Fibroblast of lung (primary cell): ENCODE measurements at regions not wholly inside any gene's neighbourhood (a gene's known extent, or its start where the extent isn't known, plus 50 kb on each side); places are given as distances from the start of the nearest gene placed in this dataset.

Source experiments
- DNase-seq, 2 donors: peaks; one replicate each; pipeline versions ENCODE4 v3.0.0 to v3.0.0-alpha.2; 2010; ENCODE audit warnings: low read depth in 2 of 2
- H2AFZ ChIP-seq: 2 replicates; pipeline ENCODE4 v1.5.1; 2012; ENCODE audit warnings: low read length, control low read depth, inconsistent platforms
- H3K27ac ChIP-seq: 2 replicates; pipeline ENCODE4 v1.5.1; 2011; ENCODE audit warnings: low read length, control low read depth; ENCODE audit not compliant: insufficient read depth
- H3K27me3 ChIP-seq: 2 replicates; pipeline ENCODE4 v1.5.1; 2011; ENCODE audit warnings: mild to moderate bottlenecking, low read length; ENCODE audit not compliant: control insufficient read depth, insufficient read depth
- H3K36me3 ChIP-seq: 2 replicates; pipeline ENCODE4 v1.5.1; 2011; ENCODE audit warnings: low read length; ENCODE audit not compliant: control insufficient read depth, insufficient read depth
- H3K4me1 ChIP-seq: 2 replicates; pipeline ENCODE4 v1.5.1; 2011; ENCODE audit warnings: low read length; ENCODE audit not compliant: control insufficient read depth, insufficient read depth; ENCODE audit errors: extremely low read depth
- H3K4me2 ChIP-seq: 2 replicates; pipeline ENCODE4 v1.5.1; 2011; ENCODE audit warnings: low read length, control low read depth; ENCODE audit not compliant: insufficient read depth; ENCODE audit errors: extremely low read depth
- H3K4me3 ChIP-seq, 4 experiments: fragments of 200-600 bp in 1 of 4; sonication (generic) in 1 of 4; replicated peaks in 1 of 4; 2 replicates each; pipeline ENCODE4 v1.5.1; 2011 to 2016; ENCODE audit warnings: low read length in 4 of 4, low read depth in 3 of 4, mild to moderate bottlenecking in 3 of 4, control low read depth in 2 of 4, inconsistent platforms in 1 of 4, mixed read lengths in 1 of 4; ENCODE audit not compliant: insufficient read depth in 1 of 4; ENCODE audit errors: control extremely low read depth in 1 of 4
- H3K79me2 ChIP-seq: 2 replicates; pipeline ENCODE4 v1.5.1; 2012; ENCODE audit warnings: mild to moderate bottlenecking, low read length, inconsistent platforms; ENCODE audit not compliant: control insufficient read depth, insufficient read depth
- H3K9ac ChIP-seq: 2 replicates; pipeline ENCODE4 v1.5.1; 2011; ENCODE audit warnings: mild to moderate bottlenecking, low read length, control low read depth; ENCODE audit not compliant: insufficient read depth
- H3K9me3 ChIP-seq: 2 replicates; pipeline ENCODE4 v1.5.1; 2012; ENCODE audit warnings: low read depth, low read length; ENCODE audit not compliant: control insufficient read depth, insufficient read depth
- H4K20me1 ChIP-seq: 2 replicates; pipeline ENCODE4 v1.5.1; 2011; ENCODE audit warnings: low read length; ENCODE audit not compliant: control insufficient read depth, insufficient read depth; ENCODE audit errors: extremely low read depth
- EZH2 ChIP-seq: IDR thresholded peaks from 2 replicates; pipeline ENCODE4 v1.5.1; 2012; ENCODE audit warnings: low read length, control low read depth, mild to moderate bottlenecking; ENCODE audit errors: missing control alignments
- TF ChIP-seq, protein P1 (sequence below), 2 donors: IDR thresholded peaks in 1 of 2; conservative IDR thresholded peaks in 1 of 2; 1 replicate in 1 of 2; 2 replicates in 1 of 2; pipeline ENCODE4 v1.5.1; 2011 to 2012; ENCODE audit warnings: low read length in 2 of 2, control low read depth in 1 of 2, inconsistent platforms in 1 of 2, low read depth in 1 of 2, mild to moderate bottlenecking in 1 of 2

DNA sequence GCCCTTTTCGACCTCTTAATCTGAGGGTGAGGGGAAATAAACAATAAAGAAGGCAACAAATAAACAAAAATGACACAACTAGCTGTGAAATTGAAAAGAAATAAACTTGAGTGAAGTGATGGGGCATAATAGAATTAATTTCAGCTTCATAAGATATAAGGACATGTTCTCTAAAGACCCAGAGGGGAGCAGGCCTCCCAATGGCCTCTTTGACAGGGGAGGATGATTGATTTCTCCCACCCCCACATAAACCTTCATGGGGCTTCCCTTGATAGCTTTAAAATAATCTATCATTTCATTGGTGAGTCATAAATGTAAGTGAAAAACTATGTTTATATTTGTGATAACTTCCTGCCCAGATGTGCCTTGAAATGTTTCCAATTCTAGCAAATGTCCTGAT, 226.3 kb upstream of the RAG2 start:
- no peak overlapping the region for H3K4me3 ChIP-seq
- H3K9me3 ChIP-seq, result no peaks in the 10 kb centered on the region
- H3K9ac ChIP-seq, result no peak overlapping the region
- no peak overlapping the region for H2AFZ ChIP-seq
- H3K4me1 ChIP-seq, result no peaks in the 10 kb centered on the region
- TF ChIP-seq, protein P1, sequence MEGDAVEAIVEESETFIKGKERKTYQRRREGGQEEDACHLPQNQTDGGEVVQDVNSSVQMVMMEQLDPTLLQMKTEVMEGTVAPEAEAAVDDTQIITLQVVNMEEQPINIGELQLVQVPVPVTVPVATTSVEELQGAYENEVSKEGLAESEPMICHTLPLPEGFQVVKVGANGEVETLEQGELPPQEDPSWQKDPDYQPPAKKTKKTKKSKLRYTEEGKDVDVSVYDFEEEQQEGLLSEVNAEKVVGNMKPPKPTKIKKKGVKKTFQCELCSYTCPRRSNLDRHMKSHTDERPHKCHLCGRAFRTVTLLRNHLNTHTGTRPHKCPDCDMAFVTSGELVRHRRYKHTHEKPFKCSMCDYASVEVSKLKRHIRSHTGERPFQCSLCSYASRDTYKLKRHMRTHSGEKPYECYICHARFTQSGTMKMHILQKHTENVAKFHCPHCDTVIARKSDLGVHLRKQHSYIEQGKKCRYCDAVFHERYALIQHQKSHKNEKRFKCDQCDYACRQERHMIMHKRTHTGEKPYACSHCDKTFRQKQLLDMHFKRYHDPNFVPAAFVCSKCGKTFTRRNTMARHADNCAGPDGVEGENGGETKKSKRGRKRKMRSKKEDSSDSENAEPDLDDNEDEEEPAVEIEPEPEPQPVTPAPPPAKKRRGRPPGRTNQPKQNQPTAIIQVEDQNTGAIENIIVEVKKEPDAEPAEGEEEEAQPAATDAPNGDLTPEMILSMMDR (conservative IDR thresholded peaks at IDR 0.05 in 1 of 2, IDR thresholded peaks at IDR 0.05 in 1 of 2; ENCODE audit: low read depth in 1 of 2, low read length in 2 of 2), result no peak
- no peak for TF ChIP-seq EZH2
- no peak overlapping the region for H3K4me2 ChIP-seq
- H4K20me1 ChIP-seq, result no peaks in the 10 kb centered on the region
- H3K27ac ChIP-seq, result no peak overlapping the region
- no peaks in the 10 kb centered on the region for H3K79me2 ChIP-seq
- no peak for DNase-seq
- H3K36me3 ChIP-seq, result no peaks in the 10 kb centered on the region
- no peaks in the 10 kb centered on the region for H3K27me3 ChIP-seq

DNA sequence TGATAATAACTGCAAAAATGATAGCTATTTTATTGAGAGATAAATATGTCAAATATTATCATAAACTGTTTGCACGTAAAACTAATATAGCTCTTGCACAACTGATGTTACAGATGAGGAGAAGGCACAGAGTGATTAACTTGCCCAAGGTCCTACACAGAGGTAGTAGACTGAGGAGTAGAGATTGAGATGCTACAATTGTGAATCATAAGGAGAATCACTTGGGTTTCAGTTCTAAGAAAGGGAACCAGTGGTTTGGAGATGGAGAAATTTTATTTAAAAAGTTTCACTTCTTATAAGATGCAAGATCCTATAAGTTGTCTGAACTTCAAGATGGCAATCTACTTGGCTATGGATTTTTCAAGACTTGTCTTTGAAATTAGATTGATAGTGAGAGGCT, 224.8 kb upstream of the RAG2 start:
- no peaks in the 10 kb centered on the region for H3K27me3 ChIP-seq
- no peak overlapping the region for H3K27ac ChIP-seq
- TF ChIP-seq, protein P1 (conservative IDR thresholded peaks at IDR 0.05 in 1 of 2, IDR thresholded peaks at IDR 0.05 in 1 of 2; ENCODE audit: low read depth in 1 of 2, low read length in 2 of 2), result no peak
- TF ChIP-seq EZH2, result no peak
- H3K4me2 ChIP-seq, result no peak overlapping the region
- no peak overlapping the region for H3K9ac ChIP-seq
- H3K4me1 ChIP-seq, result no peaks in the 10 kb centered on the region
- no peaks in the 10 kb centered on the region for H4K20me1 ChIP-seq
- H2AFZ ChIP-seq, result no peak overlapping the region
- no peak overlapping the region for H3K4me3 ChIP-seq
- no peaks in the 10 kb centered on the region for H3K36me3 ChIP-seq
- no peaks in the 10 kb centered on the region for H3K9me3 ChIP-seq
- H3K79me2 ChIP-seq, result no peaks in the 10 kb centered on the region
- DNase-seq, result no peak

DNA sequence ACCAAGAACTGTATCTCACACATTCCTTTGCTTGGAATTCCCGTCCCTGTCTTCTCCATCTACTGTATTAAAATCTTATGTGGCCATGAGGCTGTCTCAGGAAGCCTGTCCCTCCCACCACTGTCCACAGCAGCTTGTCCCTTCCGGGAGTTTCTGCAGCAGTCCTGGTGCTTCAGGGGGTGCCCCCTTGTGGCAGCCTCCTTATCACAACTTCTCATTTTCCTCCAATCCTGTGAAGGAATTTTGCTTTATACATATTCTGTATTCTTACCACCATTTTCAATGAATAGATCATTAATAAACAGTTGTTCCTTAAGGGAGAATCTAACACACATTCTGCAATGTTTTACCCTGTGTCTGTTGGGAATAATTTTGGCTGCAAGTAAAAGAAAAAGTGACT, 220.4 kb upstream of the RAG2 start:
- DNase-seq, result no peak
- H3K36me3 ChIP-seq, result no peaks in the 10 kb centered on the region
- H4K20me1 ChIP-seq, result no peaks in the 10 kb centered on the region
- H3K9me3 ChIP-seq, result no peaks in the 10 kb centered on the region
- H3K27ac ChIP-seq, result no peak overlapping the region
- no peak overlapping the region for H2AFZ ChIP-seq
- H3K27me3 ChIP-seq, result no peaks in the 10 kb centered on the region
- H3K79me2 ChIP-seq, result no peaks in the 10 kb centered on the region
- no peak for TF ChIP-seq EZH2
- TF ChIP-seq, protein P1 (conservative IDR thresholded peaks at IDR 0.05 in 1 of 2, IDR thresholded peaks at IDR 0.05 in 1 of 2; ENCODE audit: low read depth in 1 of 2, low read length in 2 of 2), result peak in 1 of 2 donors; percentile 21
- H3K4me1 ChIP-seq, result no peaks in the 10 kb centered on the region
- H3K4me3 ChIP-seq, result no peak overlapping the region
- H3K9ac ChIP-seq, result no peak overlapping the region
- no peak overlapping the region for H3K4me2 ChIP-seq
